Right atrium auricular region (tissue), 2 donors: ENCODE measurements at regions not wholly inside any gene's neighbourhood (a gene's known extent, or its start where the extent isn't known, plus 50 kb on each side); places are given as distances from the start of the nearest gene placed in this dataset.
"Not testable (repeated sequence)": the region's sequence is repeated elsewhere in the genome, so short reads cannot be mapped to it uniquely, and the experiment has no call there.

ENCODE experiments used
- DNase-seq: peaks from one replicate; pipeline ENCODE4 v3.0.0-alpha.2; 2019; ENCODE audit warnings: low spot score
- H3K27ac ChIP-seq, 2 donors: fragments of 200-600 bp; sonication (generic); 1 replicate in 1 of 2; 2 replicates in 1 of 2; pipeline ENCODE4 v1.5.1; 2016 to 2019
- H3K27me3 ChIP-seq, 2 donors: fragments of 200-600 bp; sonication (generic); one replicate each; pipeline versions ENCODE4 v1.5.1 to v1.6.0; 2017 to 2019
- H3K36me3 ChIP-seq: fragments of 200-600 bp; sonication (generic); one replicate; pipeline ENCODE4 v1.5.1; 2016
- H3K4me1 ChIP-seq, 2 donors: fragments of 200-600 bp; sonication (generic); one replicate each; pipeline versions ENCODE4 v1.5.1 to v1.6.0; 2017 to 2019
- H3K4me3 ChIP-seq, 2 donors: fragments of 200-600 bp; sonication (generic); 1 replicate in 1 of 2; 2 replicates in 1 of 2; pipeline ENCODE4 v1.5.1; 2017 to 2019; ENCODE audit warnings: mild to moderate bottlenecking in 1 of 2, moderate library complexity in 1 of 2
- H3K9me3 ChIP-seq, 2 donors: fragments of 200-600 bp; sonication (generic); one replicate each; pipeline ENCODE4 v1.5.1; 2019
- CTCF ChIP-seq, 2 donors: fragments of 200-600 bp; sonication (generic); IDR thresholded peaks; one replicate each; pipeline ENCODE4 v1.5.1; 2019; ENCODE audit warnings: antibody characterized with exemption in 2 of 2

DNA sequence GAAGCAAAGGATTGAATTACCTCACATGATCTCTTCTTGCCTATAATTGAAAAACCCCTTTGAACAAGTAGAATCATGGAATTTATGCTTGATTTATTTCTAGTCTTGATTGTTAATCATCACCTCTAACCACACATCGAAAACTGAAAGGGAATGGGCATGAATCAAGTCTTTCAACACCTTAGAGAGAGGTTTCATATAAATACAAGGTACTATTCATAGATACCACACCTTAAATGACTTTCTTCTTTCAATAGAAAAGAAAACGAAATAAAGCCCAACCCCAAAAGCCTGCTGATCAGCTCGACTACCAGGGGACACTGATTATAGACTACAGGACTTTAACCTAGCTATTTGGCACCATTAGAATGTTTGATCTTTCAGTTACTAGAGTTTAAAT, 128.6 kb upstream of the PTPRZ1 start:
- no peaks in the 10 kb centered on the region for H3K27me3 ChIP-seq
- H3K4me3 ChIP-seq = no peak overlapping the region
- no peak for DNase-seq

DNA sequence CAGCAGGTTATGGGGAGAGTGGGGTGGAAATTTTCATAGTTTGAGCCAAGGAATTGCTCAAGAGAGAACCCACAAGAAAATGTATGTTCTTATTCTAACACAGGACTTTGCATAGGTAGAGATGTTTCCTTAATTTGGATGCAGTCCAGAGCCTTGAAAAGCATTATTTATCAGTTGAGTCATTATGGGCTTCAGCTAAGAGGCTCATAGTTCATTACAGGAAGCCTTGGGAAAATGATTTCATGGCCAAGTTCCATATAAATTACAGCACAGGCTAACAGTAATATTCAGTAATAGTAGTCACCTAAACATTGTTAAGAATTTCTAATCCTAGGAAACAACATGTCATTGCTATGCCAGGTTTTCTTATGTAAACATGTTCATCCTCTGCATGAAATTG, 131.1 kb upstream of the PTPRZ1 start:
- Histone ChIP-seq H3K9me3 (no peaks in the 10 kb centered on the region), H3K36me3 (no peaks in the 10 kb centered on the region), H3K27me3 (no peaks in the 10 kb centered on the region), H3K4me1 (no peaks in the 10 kb centered on the region), H3K27ac (no peak overlapping the region), H3K4me3 (no peak overlapping the region)
- DNase-seq = no peak
- no peak for TF ChIP-seq CTCF (IDR thresholded peaks at IDR 0.05)

More for the DNA sequence above, 128.6 kb upstream of the PTPRZ1 start:
- Histone ChIP-seq H3K9me3 (no peaks in the 10 kb centered on the region), H3K27ac (no peak overlapping the region), H3K4me1 (no peaks in the 10 kb centered on the region), H3K36me3 (no peaks in the 10 kb centered on the region)
- no peak for TF ChIP-seq CTCF (IDR thresholded peaks at IDR 0.05)

DNA sequence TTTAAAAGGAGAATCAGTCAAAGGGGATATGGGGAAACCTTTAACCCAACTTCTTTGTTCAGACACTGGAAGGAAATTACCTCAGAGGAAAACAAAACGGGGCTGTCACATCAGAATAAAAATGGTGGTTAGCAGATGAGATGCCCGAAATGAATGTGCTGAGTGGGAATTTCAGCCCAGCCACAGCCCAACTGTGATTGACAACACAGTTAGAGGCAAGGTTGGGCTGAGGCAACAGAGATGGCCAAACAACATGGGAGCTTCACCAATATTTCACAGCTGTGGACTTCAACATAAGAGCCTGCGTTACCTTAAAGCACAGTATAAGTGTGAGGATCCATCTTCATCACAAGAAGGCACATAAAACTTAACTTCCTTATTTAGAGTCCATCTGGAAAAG, 133.5 kb upstream of the PTPRZ1 start:
- no peak for TF ChIP-seq CTCF (IDR thresholded peaks at IDR 0.05)
- no peak overlapping the region for H3K27ac ChIP-seq
- no peaks in the 10 kb centered on the region for H3K27me3 ChIP-seq
- no peaks in the 10 kb centered on the region for H3K4me1 ChIP-seq
- H3K9me3 ChIP-seq = no peaks in the 10 kb centered on the region
- H3K4me3 ChIP-seq = no peak overlapping the region
- no peaks in the 10 kb centered on the region for H3K36me3 ChIP-seq
- DNase-seq = no peak

DNA sequence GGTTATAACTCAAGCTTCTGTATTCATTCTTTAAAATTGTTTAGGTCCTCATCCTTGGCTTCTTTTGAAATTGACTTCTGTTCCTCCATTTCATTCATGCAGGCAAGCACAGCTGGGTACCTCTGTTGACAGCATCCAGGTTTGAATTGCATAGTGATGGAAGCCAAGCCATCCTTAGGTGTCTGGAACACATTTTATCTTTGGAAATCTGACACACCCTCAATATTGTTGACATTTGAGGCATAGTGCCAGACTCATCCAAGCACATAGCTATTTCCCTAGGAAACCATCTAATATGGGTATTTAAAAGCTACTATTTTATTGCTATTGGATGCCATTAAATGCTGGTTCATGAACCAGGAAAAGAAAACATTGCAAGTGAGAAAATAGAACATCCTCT, 142.1 kb upstream of the PTPRZ1 start:
- no peak for DNase-seq
- no peak overlapping the region for H3K27ac ChIP-seq
- no peaks in the 10 kb centered on the region for H3K4me1 ChIP-seq
- H3K27me3 ChIP-seq = no peaks in the 10 kb centered on the region
- peaks cover 0 to 16% of the 10 kb centered on the region in 2 donors for H3K9me3 ChIP-seq
- H3K36me3 ChIP-seq = no peaks in the 10 kb centered on the region
- no peak for TF ChIP-seq CTCF (IDR thresholded peaks at IDR 0.05)
- no peak overlapping the region for H3K4me3 ChIP-seq

DNA sequence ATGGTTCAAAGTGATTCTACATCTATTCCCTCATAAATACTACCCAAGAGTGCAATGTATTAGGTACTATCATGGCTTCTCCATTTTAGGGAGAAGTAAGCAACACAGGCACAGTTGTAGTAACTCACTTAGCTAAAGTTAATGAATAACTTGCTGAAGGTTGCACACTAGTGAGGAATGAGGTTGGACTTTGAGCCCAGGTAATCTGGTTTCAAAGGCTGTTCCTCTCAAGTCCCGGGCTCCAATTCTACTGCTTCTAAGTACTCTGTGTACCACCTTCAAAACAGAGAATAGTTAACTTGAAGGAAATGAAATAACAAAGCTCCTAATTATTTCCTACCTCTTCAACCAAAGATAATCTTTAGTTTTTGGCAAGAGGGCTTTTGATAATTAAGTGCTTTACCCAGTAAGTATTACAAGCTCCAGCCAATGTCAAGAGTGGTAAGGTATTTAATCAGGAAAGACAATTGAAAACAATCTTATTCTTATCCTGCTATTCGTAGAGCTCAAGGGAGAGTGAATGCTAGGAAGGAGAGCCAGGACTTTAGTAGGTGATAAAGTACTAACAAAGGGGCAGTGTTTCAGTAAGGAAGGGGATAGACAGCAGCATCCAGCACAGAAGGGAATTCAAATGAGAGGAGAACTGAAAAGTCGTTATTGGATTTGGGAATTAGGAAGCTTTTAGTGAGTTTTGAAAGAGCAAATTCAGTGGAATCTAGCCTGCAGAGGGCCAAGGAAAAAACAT, 158.2 kb upstream of the PTPRZ1 start:
- no peak for DNase-seq
- no peak for TF ChIP-seq CTCF (IDR thresholded peaks at IDR 0.05)
- H3K36me3 ChIP-seq = no peaks in the 10 kb centered on the region
- H3K4me1 ChIP-seq = no peaks in the 10 kb centered on the region
- no peaks in the 10 kb centered on the region for H3K27me3 ChIP-seq
- H3K9me3 ChIP-seq = no peaks in the 10 kb centered on the region
- H3K4me3 ChIP-seq = no peak overlapping the region
- H3K27ac ChIP-seq = no peak overlapping the region

GRCh38 chr7:121712961-121713360, 160.0 kb upstream of the PTPRZ1 start:
- not testable (repeated sequence) for H3K27ac ChIP-seq, H3K4me3 ChIP-seq, H3K36me3 ChIP-seq, H3K27me3 ChIP-seq, DNase-seq, H3K4me1 ChIP-seq, H3K9me3 ChIP-seq
